Common myeloid progenitor, CD34-positive (primary cell): ENCODE measurements at regions not wholly inside any gene's neighbourhood (a gene's known extent, or its start where the extent isn't known, plus 50 kb on each side); places are given as distances from the start of the nearest gene placed in this dataset.

Experiments
- CTCF ChIA-PET: fragments of 350-600 bp; sonication (Branson Sonifier 250); formaldehyde crosslinking; loops from one replicate; lab custom pipeline; 2021; ENCODE audit warnings: antibody characterized with exemption; lab: Charles Lee
- POLR2A ChIA-PET: fragments of 350-600 bp; sonication (Branson Sonifier 250); formaldehyde crosslinking; loops from one replicate; lab custom pipeline; 2021; ENCODE audit warnings: antibody characterized with exemption; lab: Charles Lee
- DNase-seq, 3 donors: peaks; one replicate each; pipeline versions ENCODE4 v3.0.0 to v3.0.0-alpha.2; 2013
- H3K27ac ChIP-seq, 2 experiments: 1 replicate in 1 of 2; 2 replicates in 1 of 2; pipeline ENCODE4 v1.7.0; 2013; ENCODE audit warnings: inconsistent platforms in 2 of 2, low read length in 2 of 2, mild to moderate bottlenecking in 2 of 2, low read depth in 1 of 2, moderate library complexity in 1 of 2; ENCODE audit not compliant: severe bottlenecking in 2 of 2, insufficient read depth in 1 of 2, poor library complexity in 1 of 2
- H3K27me3 ChIP-seq, 5 experiments: replicated peaks in 2 of 5; 1 replicate in 3 of 5; 2 replicates in 2 of 5; pipeline versions ENCODE4 v1.6.1 to v1.7.0; 2013; ENCODE audit warnings: low read length in 4 of 5, mild to moderate bottlenecking in 2 of 5, moderate library complexity in 2 of 5, inconsistent platforms in 1 of 5; ENCODE audit not compliant: insufficient read depth in 5 of 5, control insufficient read depth in 4 of 5
- H3K36me3 ChIP-seq, 4 experiments: 1 replicate in 2 of 4; 2 replicates in 2 of 4; pipeline versions ENCODE4 v1.6.1 to v1.7.0; 2013; ENCODE audit warnings: low read length in 3 of 4, control low read depth in 1 of 4, mild to moderate bottlenecking in 1 of 4; ENCODE audit not compliant: control insufficient read depth in 4 of 4, insufficient read depth in 4 of 4
- H3K4me1 ChIP-seq, 4 experiments: 1 replicate in 3 of 4; 2 replicates in 1 of 4; pipeline versions ENCODE4 v1.6.1 to v1.7.1; 2013; ENCODE audit warnings: low read length in 3 of 4, mild to moderate bottlenecking in 3 of 4, control low read depth in 1 of 4, inconsistent platforms in 1 of 4, moderate library complexity in 1 of 4; ENCODE audit not compliant: control insufficient read depth in 4 of 4, insufficient read depth in 4 of 4; ENCODE audit errors: control extremely low read depth in 1 of 4
- H3K4me3 ChIP-seq, 7 experiments: 1 replicate in 4 of 7; 2 replicates in 3 of 7; pipeline versions ENCODE4 v1.5.1 to v1.7.0; 2013; ENCODE audit warnings: mild to moderate bottlenecking in 7 of 7, low read length in 6 of 7, moderate library complexity in 6 of 7, inconsistent platforms in 2 of 7, low read depth in 2 of 7, control low read depth in 1 of 7; ENCODE audit not compliant: insufficient read depth in 4 of 7, control insufficient read depth in 1 of 7; ENCODE audit errors: extremely low read depth in 1 of 7
- H3K9me3 ChIP-seq, 5 experiments: 1 replicate in 4 of 5; 2 replicates in 1 of 5; pipeline versions ENCODE4 v1.6.1 to v1.7.1; 2013; ENCODE audit warnings: low read length in 4 of 5, mild to moderate bottlenecking in 2 of 5, inconsistent platforms in 1 of 5, low read depth in 1 of 5, moderate library complexity in 1 of 5; ENCODE audit not compliant: control insufficient read depth in 4 of 5, insufficient read depth in 2 of 5; ENCODE audit errors: control extremely low read depth in 1 of 5
- WGBS: methylation state at CpG from one replicate; pipeline ENCODE4 v1.1.5; 2013; ENCODE audit not compliant: insufficient coverage; 5-methylcytosine and 5-hydroxymethylcytosine counted together

DNA sequence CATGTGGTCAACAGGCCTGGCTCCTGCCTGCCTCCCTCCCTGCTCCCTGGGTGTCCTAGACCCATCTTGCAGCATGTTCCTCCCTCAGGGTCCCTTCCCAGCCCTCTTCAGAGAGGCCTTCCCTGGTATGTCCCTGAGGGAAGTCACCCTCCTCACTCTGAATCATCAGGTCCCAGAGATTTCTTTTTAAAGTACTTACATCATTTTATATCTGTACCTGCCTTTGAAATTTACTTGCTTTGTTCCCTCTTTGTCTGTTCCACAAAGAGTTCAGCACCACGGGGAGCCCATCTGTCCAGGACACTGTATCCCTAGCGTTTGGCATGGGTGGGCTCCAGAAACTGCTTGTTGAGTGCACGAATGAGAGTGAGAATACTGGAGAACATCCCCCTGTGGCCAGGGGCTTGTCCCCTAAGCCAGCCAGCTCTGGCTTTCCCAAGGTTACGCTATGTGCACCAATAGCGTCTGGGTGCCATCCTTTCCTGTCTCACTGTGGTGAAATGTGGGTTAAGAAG lies 50.6 kb upstream of the IGFBP3 start:
- ChIA-PET POLR2A (no interaction called here), CTCF (no interaction called here)
- Histone ChIP-seq H3K27ac (no peak overlapping the region), H3K36me3 (no peaks in the 10 kb centered on the region), H3K9me3 (no peaks in the 10 kb centered on the region), H3K4me3 (no peak overlapping the region), H3K27me3 (peaks cover 0 to 4% (median 0%) of the 10 kb centered on the region in 5 experiments), H3K4me1 (peaks cover 0 to 3% (median 0%) of the 10 kb centered on the region in 4 experiments)
- 97% methylated on average over 4 of the region's 5 CpGs for WGBS
- no peak for DNase-seq

DNA sequence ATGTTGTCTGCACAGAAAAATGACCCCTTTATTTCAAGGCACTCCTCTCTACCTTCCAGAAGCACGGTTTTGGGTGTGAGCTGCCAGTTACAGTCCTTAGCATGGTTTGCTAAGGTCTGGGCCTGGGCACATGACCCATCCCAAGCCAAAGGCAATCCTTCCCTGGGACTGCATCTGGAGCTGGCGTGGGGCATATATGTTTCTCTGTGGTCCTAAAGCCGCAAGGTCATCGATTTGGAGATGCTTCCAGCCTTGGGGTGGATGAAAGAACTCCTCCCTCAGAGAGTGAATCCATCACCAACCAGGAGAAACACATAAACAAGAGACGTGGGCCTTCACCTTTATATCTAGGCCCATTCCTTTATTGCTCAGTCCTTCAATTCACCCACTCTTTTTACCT lies 50.1 kb upstream of the IGFBP3 start:
- Histone ChIP-seq H3K4me3 (no peak overlapping the region), H3K4me1 (peaks cover 0 to 3% (median 0%) of the 10 kb centered on the region in 4 experiments), H3K36me3 (no peaks in the 10 kb centered on the region), H3K27ac (no peak overlapping the region), H3K27me3 (peaks cover 0 to 6% (median 0%) of the 10 kb centered on the region in 5 experiments), H3K9me3 (no peaks in the 10 kb centered on the region)
- WGBS: 91% methylated on average over 3 of the region's 5 CpGs
- no peak for DNase-seq
- POLR2A ChIA-PET: no interaction called here
- CTCF ChIA-PET: no interaction called here
